ENCODE measurements at regions not wholly inside any gene's neighbourhood (a gene's known extent, or its start where the extent isn't known, plus 50 kb on each side); places are given as distances from the start of the nearest gene placed in this dataset.

GRCh38 chr17:15892244-15892643 is 52.7 kb upstream of the ADORA2B start:
- no peak for TF ChIP-seq CTCF (IDR thresholded peaks at IDR 0.05)
- TF ChIP-seq EZH2 (IDR thresholded peaks at IDR 0.05; ENCODE audit: borderline replicate concordance, insufficient read depth, low read depth, low read length, poor library complexity, severe bottlenecking): no peak
